GM21367 (cell line): ENCODE measurements at regions not wholly inside any gene's neighbourhood (a gene's known extent, or its start where the extent isn't known, plus 50 kb on each side); places are given as distances from the start of the nearest gene placed in this dataset.
"Not testable (repeated sequence)": the region's sequence is repeated elsewhere in the genome, so short reads cannot be mapped to it uniquely, and the experiment has no call there.

Experiments used
- ATAC-seq: cut with Tn5 transposase; IDR thresholded peaks from one replicate; pipeline ENCODE4 v1.9.1; 2021; ENCODE audit not compliant: unreplicated experiment

GRCh38 chr12:91695964-91696363, 449.7 kb downstream of the BTG1 start:
- ATAC-seq, result no peak

DNA sequence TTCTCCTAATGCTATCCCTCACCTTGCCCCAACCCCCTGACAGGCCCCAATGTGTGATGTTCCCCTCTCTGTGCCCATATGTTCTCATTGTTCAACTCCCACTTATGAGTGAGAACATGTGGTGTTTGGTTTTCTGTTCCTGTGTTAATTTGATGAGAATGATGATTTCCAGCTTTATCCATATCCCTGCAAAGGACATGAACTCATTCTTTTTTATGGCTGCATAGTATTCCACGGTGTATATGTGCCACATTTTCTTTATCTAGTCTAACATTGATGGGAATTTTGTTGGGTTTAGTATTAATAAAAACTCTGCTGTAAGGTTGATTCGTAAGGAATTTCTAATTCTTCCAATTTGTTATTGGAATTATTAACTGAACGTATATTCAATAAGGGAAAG, 450.2 kb downstream of the BTG1 start:
- ATAC-seq, result not testable (repeated sequence)

- ATAC-seq, result no peak
Measured at GRCh38 chr12:91690531-91690930, 455.1 kb downstream of the BTG1 start.

- ATAC-seq, result no peak
Measured at GRCh38 chr12:91687052-91688017, 458.3 kb downstream of the BTG1 start.

GRCh38 chr12:91685917-91686316, 459.7 kb downstream of the BTG1 start:
- ATAC-seq, result no peak

DNA sequence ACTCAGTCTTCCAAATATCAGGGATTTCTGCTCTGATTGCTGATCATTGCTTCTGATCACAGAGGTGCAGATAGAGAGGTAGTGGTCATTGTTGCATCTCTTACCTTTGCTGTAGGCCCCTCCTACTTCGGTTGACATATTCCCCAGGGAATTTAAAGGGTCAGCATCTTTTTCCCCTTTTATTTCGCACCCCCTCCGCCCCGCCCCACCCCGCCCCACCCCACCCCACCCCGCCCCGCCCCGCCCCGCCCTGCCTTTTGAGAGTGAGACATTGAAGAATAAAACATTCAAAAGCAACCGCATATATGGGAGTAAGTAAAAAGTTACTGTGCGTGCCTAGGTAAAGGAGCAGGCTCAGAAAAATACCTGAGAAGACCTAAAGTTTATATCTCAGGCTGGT, 463.9 kb downstream of the BTG1 start:
- ATAC-seq, result no peak

DNA sequence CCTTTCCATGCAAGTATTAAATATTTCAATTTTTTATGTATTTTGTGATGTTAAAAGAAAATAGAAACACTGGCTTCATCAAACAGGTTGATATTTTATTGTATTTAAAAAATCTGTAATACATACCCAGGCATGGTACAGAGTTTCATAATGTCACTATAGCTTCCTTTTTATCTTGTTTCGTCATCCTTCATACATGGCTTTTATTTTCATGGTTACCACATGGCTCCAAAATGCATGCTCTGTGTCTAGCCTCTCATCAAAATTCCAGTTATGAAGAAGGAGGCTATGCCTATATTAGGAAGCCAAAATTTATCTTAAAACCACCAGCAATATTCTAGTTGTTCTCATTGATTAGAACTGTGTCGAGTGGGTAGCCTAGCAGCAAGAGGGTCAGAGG, 464.8 kb downstream of the BTG1 start:
- no peak for ATAC-seq

DNA sequence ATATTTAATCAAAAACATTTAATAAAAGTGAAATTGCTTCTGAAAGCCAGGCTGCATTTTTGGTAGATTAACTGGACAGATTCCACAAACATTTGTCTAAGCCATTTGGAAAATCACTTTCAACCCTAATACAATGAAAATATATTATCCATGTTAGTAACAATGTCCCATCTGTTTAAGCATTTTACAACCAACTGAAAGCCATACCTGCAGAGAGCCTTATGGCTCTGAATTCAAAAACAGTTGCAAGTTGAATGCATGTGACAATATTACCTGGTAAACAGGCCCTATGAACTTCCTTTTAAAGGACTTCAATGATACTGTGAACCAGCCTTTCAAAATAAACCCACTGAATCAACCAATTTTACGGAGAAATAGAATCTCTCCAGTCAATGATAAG, 468.1 kb downstream of the BTG1 start:
- ATAC-seq, result no peak

- no peak for ATAC-seq
Measured at GRCh38 chr12:91675401-91675800, 470.2 kb downstream of the BTG1 start.

DNA sequence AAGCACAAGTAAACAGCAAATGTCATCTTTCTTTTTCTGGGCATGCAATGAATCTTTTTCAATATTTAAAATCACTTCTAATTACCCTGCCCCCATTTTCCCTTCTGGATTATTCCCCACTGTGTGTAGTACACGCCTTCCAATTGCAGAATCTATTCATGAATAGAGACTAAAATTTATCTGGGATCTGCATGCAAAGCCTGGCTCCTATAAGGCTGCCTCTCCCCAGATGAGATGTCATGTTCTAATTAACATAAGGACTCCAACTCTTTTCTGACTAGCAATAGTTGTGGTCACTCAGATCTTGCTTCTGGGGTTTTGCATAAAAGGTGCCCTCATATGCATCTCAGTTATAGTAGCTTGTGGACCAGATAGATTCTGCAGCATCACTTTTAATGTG, 473.5 kb downstream of the BTG1 start:
- ATAC-seq, result no peak

GRCh38 chr12:91667694-91668093, 478.0 kb downstream of the BTG1 start:
- ATAC-seq, result no peak

DNA sequence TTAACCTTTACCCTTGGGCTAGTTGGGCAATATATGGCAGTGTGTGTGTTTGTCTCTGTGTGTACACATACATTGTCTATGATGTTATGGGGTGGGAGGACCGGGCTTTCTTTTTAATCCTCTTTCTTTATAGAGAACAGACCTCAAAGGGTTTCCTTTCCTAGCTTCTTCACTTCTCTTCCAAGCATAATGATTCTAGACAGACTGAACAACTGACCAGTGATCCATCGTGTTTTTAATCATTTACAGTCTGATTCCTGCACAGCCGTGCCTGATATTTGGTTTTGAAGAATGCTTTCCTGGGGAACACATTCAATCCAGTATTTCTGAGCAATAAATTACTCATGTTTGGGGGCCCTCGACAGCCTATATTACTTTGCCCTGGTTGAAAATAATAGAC, 481.1 kb upstream of the DCN start:
- ATAC-seq, result no peak

GRCh38 chr12:91663310-91663709, 480.7 kb upstream of the DCN start:
- ATAC-seq, result no peak

DNA sequence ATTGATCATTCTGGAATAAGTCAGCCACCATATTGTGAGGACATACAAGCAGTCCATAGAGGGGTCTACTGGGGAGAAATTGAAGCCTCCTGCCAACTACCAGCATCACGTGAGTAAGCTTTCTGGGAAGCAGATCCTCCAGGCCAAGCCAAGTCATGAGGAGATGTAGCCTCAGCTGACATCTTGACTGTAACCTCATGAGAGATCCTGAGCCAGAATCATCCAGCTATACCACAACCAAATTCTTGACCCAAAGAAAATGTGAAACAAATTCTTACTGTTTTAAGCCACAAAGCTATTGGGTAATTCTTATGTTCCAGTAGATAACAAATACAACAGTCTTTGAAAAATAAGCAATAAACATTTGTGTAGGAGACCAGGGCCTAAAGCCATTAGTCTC, 479.4 kb upstream of the DCN start:
- ATAC-seq, result no peak

- ATAC-seq, result no peak
Measured at GRCh38 chr12:91657032-91657431, 474.4 kb upstream of the DCN start.

- ATAC-seq, result no peak
Measured at GRCh38 chr12:91655966-91656365, 473.3 kb upstream of the DCN start.

DNA sequence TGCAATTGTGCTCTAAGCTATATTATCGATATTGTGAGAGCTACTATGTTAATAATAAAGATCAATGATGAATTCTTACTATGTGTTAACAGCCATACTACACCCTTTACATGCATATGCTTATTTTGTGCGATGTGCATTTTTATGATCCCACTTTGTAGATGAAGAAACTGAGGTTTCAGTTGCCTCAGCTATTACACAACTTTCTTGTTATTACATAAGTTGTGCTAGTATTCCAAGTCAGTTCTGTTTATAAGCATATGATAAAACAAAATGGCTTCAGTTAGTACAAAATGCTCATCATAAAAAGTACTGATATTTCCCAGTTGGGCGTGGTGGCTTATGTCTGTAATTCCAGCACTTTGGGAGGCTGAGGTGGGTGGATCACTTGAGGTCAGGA, 471.5 kb upstream of the DCN start:
- ATAC-seq, result no peak

DNA sequence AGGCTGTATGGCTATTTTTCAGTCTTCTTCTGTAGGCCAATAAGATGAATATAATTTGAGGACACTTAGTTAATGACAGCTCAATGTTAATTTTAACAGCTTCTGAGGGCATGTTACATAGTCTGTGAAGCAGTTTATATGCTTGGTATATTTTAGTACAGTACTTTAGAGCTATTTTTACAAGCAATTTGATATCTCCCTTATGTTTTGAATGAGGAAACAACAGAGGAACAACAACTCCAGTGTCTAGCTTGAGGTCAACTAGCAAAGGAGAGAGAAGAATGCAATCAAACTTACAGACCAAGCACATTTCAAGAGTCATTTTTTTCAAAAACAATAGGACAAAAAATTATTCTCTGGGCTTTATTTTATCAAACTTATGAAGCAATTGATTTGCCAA, 469.1 kb upstream of the DCN start:
- ATAC-seq, result no peak

DNA sequence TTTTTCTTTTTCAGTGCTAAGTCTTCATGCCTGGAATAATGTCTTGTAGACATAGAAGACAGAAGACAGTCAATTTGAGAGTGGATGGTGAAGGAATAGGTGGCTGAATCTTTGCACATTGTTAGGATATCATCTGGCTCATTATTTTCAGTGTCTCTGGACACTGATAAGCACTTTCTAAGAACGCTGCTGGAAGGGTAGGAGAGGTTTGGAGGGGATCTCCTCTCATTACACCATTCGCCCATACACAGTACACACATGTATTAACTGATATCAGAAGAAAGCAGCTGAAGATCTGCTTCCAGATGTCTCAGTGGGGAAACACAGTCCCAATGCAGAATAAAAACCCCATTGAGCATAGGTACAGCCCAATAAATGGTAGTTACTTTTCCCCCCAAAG, 461.1 kb upstream of the DCN start:
- no peak for ATAC-seq

DNA sequence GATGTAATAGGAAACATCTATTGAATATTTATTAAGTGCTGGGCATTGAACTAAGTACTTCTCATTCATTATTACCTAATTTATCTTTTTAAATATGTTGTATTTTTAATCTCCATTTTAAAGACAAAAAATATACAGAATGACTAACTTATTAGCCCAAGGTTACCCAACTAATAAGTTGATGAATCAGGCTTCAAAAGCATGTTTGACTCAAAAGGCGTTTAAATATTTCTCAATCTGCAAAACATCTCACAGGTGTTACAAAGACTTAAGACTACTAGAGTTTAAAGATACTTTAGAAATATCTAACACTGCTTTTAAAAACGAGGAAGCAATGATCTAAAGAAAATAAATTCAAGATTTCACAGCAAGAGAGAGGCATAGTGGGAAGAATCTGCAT, 457.4 kb upstream of the DCN start:
- no peak for ATAC-seq

- no peak for ATAC-seq
Measured at GRCh38 chr12:91639327-91639726, 456.7 kb upstream of the DCN start.

- no peak for ATAC-seq
Measured at GRCh38 chr12:91637789-91638624, 455.4 kb upstream of the DCN start.
